Naive thymus-derived CD8-positive, alpha-beta T cell (primary cell): ENCODE measurements at regions not wholly inside any gene's neighbourhood (a gene's known extent, or its start where the extent isn't known, plus 50 kb on each side); places are given as distances from the start of the nearest gene placed in this dataset.

Experiments
- ATAC-seq, 2 donors: fragments of 150-1000 bp; cut with Tn5 transposase in 1 of 2; sonication (Bioruptor Pico), chemical (Tn5 transposase) in 1 of 2; 1 replicate in 1 of 2; 2 replicates in 1 of 2; pipeline ENCODE4 v1.10.0; 2021; ENCODE audit warnings: mild to moderate bottlenecking in 2 of 2, moderate library complexity in 2 of 2
- POLR2A ChIA-PET: fragments of 350-600 bp; sonication (Branson Sonifier 250); formaldehyde crosslinking; loops from one replicate; lab custom pipeline; 2021; ENCODE audit warnings: antibody characterized with exemption; lab: Charles Lee
- DNase-seq, 10 donors: peaks; one replicate each; pipeline versions ENCODE4 v3.0.0 to v3.0.0-alpha.2; 2020 to 2022
- H3K27ac Mint-ChIP-seq, 10 donors: one replicate each; pipeline ENCODE4 v1.8.0; 2020 to 2022; ENCODE audit warnings: mild to moderate bottlenecking in 10 of 10, mixed read lengths in 10 of 10, moderate library complexity in 4 of 10, inconsistent platforms in 1 of 10
- H3K27me3 Mint-ChIP-seq, 5 donors: one replicate each; pipeline ENCODE4 v1.8.0; 2021 to 2022; ENCODE audit warnings: mixed read lengths in 5 of 5
- H3K36me3 Mint-ChIP-seq, 3 donors: one replicate each; pipeline ENCODE4 v1.8.0; 2020 to 2022; ENCODE audit warnings: mixed read lengths in 3 of 3, mild to moderate bottlenecking in 2 of 3, inconsistent platforms in 1 of 3
- H3K4me1 Mint-ChIP-seq, 4 donors: one replicate each; pipeline ENCODE4 v1.8.0; 2021 to 2022; ENCODE audit warnings: mixed read lengths in 4 of 4
- H3K4me3 Mint-ChIP-seq, 10 donors: one replicate each; pipeline ENCODE4 v1.8.0; 2020 to 2022; ENCODE audit warnings: mild to moderate bottlenecking in 10 of 10, mixed read lengths in 10 of 10, moderate library complexity in 6 of 10, inconsistent platforms in 1 of 10
- H3K9me3 Mint-ChIP-seq, 9 donors: one replicate each; pipeline ENCODE4 v1.8.0; 2020 to 2022; ENCODE audit warnings: mixed read lengths in 9 of 9, mild to moderate bottlenecking in 3 of 9, inconsistent platforms in 1 of 9, moderate library complexity in 1 of 9

DNA sequence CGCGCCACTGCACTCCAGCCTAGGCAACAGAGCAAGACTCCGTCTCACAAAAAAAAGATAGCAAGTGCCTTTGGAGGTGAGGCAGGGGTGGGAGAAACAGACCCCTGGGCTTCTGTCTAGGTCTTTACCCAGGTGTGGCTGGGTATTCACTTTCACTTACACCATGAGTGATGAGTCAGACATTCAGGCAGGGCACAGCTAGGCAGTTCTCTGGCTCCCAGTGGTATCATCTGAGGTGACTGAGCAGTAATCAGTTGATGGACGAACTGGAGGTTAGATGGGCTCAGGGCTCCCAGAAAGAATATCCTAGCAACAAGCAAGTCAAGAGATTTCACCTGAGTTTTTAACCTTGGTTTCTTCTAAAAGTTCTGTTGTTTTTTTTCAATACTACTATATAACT, 107.0 kb upstream of the RAB6C start:
- no peak overlapping the region for H3K4me3 Mint-ChIP-seq
- ATAC-seq (no peak), DNase-seq (no peak)
- no peak overlapping the region for H3K27ac Mint-ChIP-seq
- H3K9me3 Mint-ChIP-seq, result no peaks in the 10 kb centered on the region
- H3K4me1 Mint-ChIP-seq, result peaks cover 4 to 11% (median 9%) of the 10 kb centered on the region in 4 donors
- H3K27me3 Mint-ChIP-seq, result peaks cover 0 to 3% (median 2%) of the 10 kb centered on the region in 5 donors
- H3K36me3 Mint-ChIP-seq, result no peaks in the 10 kb centered on the region
- POLR2A ChIA-PET, result no interaction called here

DNA sequence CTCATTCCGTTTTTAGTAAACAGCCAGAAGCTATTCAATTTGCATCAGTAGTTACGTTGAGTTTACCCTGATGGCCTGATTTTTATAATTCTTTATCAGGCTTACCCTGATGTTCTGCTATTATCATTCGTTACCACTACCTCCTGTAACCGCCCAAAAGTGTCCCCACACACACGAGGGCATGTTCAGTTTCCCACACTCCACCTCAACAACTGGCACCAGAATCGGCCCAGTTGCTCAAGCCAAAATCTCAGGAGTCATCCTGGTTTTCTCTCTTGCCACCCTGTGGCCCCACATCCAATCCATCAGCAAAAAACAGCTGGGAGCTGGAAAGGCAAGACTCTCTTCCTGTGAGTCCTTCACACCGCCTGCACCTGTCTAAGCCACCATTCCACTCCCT, 102.9 kb upstream of the RAB6C start:
- H3K4me1 Mint-ChIP-seq, result peaks cover 4 to 19% (median 10%) of the 10 kb centered on the region in 4 donors
- H3K27me3 Mint-ChIP-seq, result no peaks in the 10 kb centered on the region
- no peaks in the 10 kb centered on the region for H3K36me3 Mint-ChIP-seq
- peak overlapping the region in 9 of 10 donors; percentile 65 to 98 (median 97) for H3K4me3 Mint-ChIP-seq
- no peaks in the 10 kb centered on the region for H3K9me3 Mint-ChIP-seq
- ATAC-seq, result no peak
- DNase-seq, result no peak
- POLR2A ChIA-PET, result interaction anchor here (1.0 kb wide), 1 partner anchor 465 kb away, joined by 5 read pairs; a partner anchor contains a TSS
- peak overlapping the region in 9 of 10 donors; percentile 22 to 98 (median 96) for H3K27ac Mint-ChIP-seq

DNA sequence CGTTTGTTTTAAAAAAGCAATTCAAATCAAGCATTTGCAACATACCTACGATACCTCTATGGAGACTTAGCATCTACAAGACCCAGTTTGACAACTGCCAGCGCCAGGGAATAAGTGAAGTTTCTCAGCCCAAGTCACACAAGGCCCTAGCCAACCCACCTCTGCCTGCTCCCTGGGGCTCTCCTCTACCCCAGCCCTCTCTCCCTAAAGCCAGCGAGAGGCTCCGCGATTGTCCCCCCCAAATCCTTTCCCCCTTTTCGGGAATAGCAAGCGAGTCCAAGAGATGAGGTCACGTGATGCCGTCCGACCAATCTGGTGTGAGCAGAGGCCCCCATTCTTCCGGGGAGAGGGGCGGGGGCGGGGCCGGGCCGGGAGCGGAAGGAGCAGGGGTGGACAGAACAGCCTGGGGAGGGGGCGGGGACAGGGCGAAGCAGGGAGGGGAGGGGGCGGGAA, 102.2 kb upstream of the RAB6C start:
- POLR2A ChIA-PET, result interaction anchor here (1.0 kb wide), 1 partner anchor 465 kb away, joined by 5 read pairs; a partner anchor contains a TSS

DNA sequence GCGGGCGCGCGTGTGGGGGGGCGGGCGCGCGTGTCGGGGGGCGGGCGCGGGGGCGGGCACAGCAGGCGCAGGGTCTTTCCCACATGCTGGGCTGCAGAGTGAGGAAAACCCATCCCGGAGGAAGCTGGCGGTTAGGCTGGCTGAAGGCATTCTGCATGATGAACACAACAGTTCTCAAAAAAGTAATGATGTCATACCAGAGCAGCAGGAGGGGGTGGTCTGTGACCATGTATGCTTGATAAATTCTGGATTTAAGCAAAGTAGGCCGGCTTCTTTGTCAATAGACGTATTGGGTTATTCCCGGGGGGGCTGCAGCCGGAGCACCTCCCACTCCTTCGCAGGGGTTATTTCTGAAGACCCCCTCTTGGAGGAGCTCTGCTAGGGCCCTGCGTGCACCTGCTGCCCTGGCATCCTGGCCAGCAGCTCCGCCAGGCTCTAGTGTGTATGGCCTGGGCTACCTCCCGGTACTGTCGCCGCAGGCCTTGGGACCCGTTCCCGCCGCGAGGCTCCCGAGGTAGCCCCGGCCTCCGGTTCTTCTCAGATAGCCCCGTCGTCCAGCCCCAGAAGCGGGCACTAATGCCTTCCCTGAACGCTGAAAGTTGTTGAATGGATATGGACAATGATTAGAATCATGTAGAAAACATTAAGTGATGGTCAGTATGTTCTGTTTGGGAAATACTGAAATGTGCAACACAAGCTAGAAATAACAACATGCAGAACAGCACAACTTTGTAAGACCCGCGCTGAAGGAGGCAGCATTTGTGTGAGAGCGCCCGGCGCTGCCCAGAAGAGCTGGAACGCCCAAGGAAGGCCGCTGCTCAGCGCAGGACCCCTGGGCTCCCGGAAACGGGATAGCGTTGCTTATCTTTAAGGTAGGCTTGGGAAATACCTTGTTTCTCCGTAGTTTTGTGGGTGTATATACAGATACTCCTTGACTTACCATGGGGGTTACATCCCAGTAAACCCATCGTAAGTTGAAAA, 101.4 kb upstream of the RAB6C start:
- DNase-seq (peak in 3 of 10 donors; percentile 8 to 51 (median 47)), ATAC-seq (peak; percentile 62 to 64)
- POLR2A ChIA-PET, result no interaction called here
- no peaks in the 10 kb centered on the region for H3K36me3 Mint-ChIP-seq
- peak overlapping the region; percentile 37 to 86 (median 60) for H3K27ac Mint-ChIP-seq
- peaks cover 4 to 19% (median 10%) of the 10 kb centered on the region in 4 donors for H3K4me1 Mint-ChIP-seq
- peak overlapping the region; percentile 69 to 92 (median 77) for H3K4me3 Mint-ChIP-seq
- no peaks in the 10 kb centered on the region for H3K27me3 Mint-ChIP-seq
- H3K9me3 Mint-ChIP-seq, result no peaks in the 10 kb centered on the region

More for the DNA sequence above, 102.2 kb upstream of the RAB6C start:
- Mint-ChIP-seq H3K9me3 (no peaks in the 10 kb centered on the region), H3K27me3 (no peaks in the 10 kb centered on the region), H3K27ac (peak overlapping the region; percentile 61 to 98 (median 96)), H3K4me3 (peak overlapping the region; percentile 92 to 98 (median 97)), H3K36me3 (no peaks in the 10 kb centered on the region), H3K4me1 (peaks cover 4 to 19% (median 10%) of the 10 kb centered on the region in 4 donors)
- ATAC-seq (peak; percentile 88 to 89), DNase-seq (peak; percentile 66 to 95 (median 82))

DNA sequence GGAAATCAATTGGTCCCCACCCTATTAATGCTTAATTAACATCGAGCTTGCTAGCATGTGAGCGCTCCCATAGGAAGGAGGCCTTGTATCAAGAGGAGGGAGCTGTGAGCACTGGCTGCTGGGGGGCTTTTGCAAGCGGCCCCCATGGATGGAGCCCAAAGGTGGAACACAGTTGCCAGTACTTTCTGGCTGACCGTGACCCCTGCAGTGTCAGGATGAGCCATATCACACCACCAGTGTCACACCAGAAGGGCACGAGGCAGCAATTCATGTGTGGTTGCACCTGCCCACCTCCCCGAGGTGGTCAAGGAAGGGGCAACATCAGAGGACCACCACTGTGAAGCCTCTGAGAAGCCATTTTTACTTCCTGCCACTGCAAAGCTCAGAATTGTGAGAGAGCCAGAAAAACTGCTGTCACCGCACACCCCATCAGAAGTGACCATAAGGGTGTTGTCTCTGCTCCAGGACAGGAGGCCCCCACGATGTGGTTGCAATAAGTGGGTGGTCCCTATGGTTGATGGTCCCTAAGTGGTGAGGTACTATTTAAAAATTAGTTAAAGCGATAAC, 99.8 kb upstream of the RAB6C start:
- no peak for ATAC-seq
- no peaks in the 10 kb centered on the region for H3K36me3 Mint-ChIP-seq
- peaks cover 4 to 19% (median 10%) of the 10 kb centered on the region in 4 donors for H3K4me1 Mint-ChIP-seq
- H3K27me3 Mint-ChIP-seq, result peaks cover 0 to 2% (median 0%) of the 10 kb centered on the region in 5 donors
- peak overlapping the region in 4 of 10 donors; percentile 18 to 82 (median 64) for H3K27ac Mint-ChIP-seq
- no peaks in the 10 kb centered on the region for H3K9me3 Mint-ChIP-seq
- POLR2A ChIA-PET, result no interaction called here
- no peak for DNase-seq
- no peak overlapping the region for H3K4me3 Mint-ChIP-seq

DNA sequence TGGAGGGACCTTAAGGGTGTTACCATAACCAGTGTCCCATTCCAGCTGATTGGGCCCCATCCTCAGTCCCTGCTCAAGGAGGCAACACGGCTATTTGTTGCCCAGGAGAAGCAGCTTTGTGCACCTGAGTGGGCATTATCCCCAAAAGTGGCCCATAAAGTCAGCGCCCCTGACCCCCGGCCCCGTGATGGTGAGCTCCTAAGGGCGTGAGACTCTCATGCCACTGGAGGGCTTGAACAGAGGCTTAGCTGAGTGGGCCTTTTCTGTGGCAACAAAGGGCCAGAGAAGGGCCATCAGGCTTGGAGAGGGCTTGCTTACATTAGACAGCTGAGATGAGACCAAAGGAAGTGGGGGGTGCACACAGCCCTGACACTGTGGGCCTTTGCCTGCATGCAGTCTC, 99.2 kb upstream of the RAB6C start:
- ATAC-seq (no peak), DNase-seq (no peak)
- H3K27ac Mint-ChIP-seq, result no peak overlapping the region
- H3K36me3 Mint-ChIP-seq, result no peaks in the 10 kb centered on the region
- H3K4me3 Mint-ChIP-seq, result no peak overlapping the region
- no peaks in the 10 kb centered on the region for H3K9me3 Mint-ChIP-seq
- H3K27me3 Mint-ChIP-seq, result peaks cover 0 to 2% (median 0%) of the 10 kb centered on the region in 5 donors
- H3K4me1 Mint-ChIP-seq, result peaks cover 4 to 19% (median 10%) of the 10 kb centered on the region in 4 donors
- POLR2A ChIA-PET, result no interaction called here

DNA sequence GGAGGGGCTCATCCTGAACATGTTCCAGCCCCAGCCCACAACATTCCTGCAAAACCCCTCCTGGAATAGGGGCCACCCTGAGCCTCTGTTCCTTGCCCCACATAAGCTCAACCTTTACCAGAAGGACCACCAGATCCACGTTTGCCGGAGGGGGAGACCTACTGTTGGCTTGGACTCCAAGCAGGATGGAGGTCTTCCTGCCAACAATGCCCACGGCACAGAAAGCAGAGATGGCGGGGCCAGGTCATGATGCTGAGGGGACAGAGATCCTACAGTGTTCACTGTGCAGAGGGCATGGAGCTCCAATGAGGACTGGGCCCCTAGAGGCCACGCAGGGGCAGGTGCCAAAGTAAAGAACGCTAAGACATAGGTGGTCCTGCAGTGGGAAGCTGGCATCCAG, 98.5 kb upstream of the RAB6C start:
- no peak overlapping the region for H3K4me3 Mint-ChIP-seq
- ATAC-seq, result no peak
- POLR2A ChIA-PET, result no interaction called here

DNA sequence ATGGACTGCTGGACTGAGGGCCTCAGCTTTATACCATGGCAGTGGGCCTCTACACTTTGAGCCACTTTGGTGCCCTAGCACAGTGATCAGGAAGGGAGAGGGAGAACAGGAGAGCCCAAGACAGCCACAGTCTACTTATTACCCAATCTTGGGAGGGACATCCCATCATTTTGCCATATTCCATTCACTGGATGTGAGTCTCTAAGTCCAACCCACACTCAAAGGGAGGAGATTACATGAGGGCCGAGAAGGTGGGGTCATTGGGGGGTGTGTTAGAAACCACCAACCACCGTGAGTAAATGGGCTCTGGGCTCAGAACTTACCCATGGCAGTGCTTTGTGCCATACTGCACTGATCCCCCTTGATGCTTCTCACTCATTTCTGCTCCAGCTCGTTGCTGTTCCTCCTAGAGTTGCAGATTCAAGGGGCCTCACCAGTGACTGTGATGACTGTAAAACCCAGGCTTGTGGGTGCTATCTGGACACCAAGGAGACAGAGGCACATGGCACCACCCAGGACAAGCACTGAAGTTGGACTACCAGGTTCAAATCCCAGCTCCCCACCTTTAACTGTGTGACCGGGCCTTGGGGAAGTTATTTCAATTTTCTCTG, 97.6 kb upstream of the RAB6C start:
- Mint-ChIP-seq H3K4me1 (peaks cover under 1 to 13% (median 4%) of the 10 kb centered on the region in 4 donors), H3K27ac (no peak overlapping the region), H3K36me3 (no peaks in the 10 kb centered on the region), H3K9me3 (no peaks in the 10 kb centered on the region), H3K4me3 (no peak overlapping the region), H3K27me3 (peaks cover 0 to 6% (median 2%) of the 10 kb centered on the region in 5 donors)
- no peak for DNase-seq
- POLR2A ChIA-PET, result no interaction called here
- no peak for ATAC-seq

More for the DNA sequence above, 98.5 kb upstream of the RAB6C start:
- H3K27ac Mint-ChIP-seq, result peak overlapping the region in 1 of 10 donors; percentile 27
- H3K4me1 Mint-ChIP-seq, result peaks cover 4 to 19% (median 10%) of the 10 kb centered on the region in 4 donors
- H3K9me3 Mint-ChIP-seq, result no peaks in the 10 kb centered on the region
- peaks cover 0 to 5% (median 2%) of the 10 kb centered on the region in 5 donors for H3K27me3 Mint-ChIP-seq
- no peaks in the 10 kb centered on the region for H3K36me3 Mint-ChIP-seq
- DNase-seq, result no peak

DNA sequence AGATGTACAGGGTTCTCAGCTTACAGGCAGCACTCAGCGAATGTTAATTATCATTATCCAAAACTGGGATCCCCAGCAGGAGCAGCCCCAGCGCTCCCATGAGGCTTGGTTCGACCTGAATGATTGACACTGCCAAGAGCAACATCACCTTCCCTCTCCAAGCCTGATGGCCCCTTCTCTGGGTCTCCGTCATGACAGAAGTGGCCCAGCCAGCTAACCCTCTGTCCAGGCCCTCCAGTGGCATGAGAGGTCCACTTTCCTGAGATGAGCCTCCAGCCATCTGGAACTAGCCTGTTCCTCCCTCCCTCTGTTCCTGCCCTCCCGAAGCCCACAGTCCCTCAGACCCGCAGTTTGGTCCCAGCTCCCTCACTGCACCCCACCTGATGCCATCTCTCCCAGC, 97.0 kb upstream of the RAB6C start:
- H3K27me3 Mint-ChIP-seq, result peaks cover 0 to 6% (median 4%) of the 10 kb centered on the region in 5 donors

DNA sequence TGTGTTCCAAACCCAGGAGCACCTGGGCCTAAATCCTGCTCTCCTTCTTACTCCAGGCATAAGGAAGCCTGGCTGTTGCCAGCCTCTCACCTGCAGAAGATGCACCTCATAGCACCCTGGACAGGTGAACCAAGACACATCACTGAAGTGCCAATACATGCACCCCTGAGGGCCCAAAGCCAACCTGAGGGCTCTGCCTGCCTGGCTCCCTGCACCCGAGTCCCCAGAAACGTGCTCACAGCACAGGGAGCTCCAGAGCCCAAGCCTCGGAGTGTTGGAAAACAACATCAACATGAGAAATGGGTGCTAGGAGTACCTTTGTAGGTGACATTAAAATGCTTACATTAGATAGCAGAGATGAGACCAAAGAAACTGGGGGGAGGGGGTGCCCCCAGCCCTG, 96.3 kb upstream of the RAB6C start:
- H3K4me3 Mint-ChIP-seq, result no peak overlapping the region
- ATAC-seq (no peak), DNase-seq (no peak)
- no peaks in the 10 kb centered on the region for H3K9me3 Mint-ChIP-seq
- no peak overlapping the region for H3K27ac Mint-ChIP-seq
- H3K27me3 Mint-ChIP-seq, result peaks cover 0 to 9% (median 5%) of the 10 kb centered on the region in 5 donors
- H3K4me1 Mint-ChIP-seq, result peaks cover 0 to 5% (median 0%) of the 10 kb centered on the region in 4 donors
- POLR2A ChIA-PET, result no interaction called here
- no peaks in the 10 kb centered on the region for H3K36me3 Mint-ChIP-seq

More for the DNA sequence above, 97.0 kb upstream of the RAB6C start:
- H3K9me3 Mint-ChIP-seq, result no peaks in the 10 kb centered on the region
- ATAC-seq (no peak), DNase-seq (no peak)
- H3K36me3 Mint-ChIP-seq, result no peaks in the 10 kb centered on the region
- H3K4me3 Mint-ChIP-seq, result no peak overlapping the region
- POLR2A ChIA-PET, result no interaction called here
- peaks cover 0 to 10% (median 0%) of the 10 kb centered on the region in 4 donors for H3K4me1 Mint-ChIP-seq
- H3K27ac Mint-ChIP-seq, result no peak overlapping the region

DNA sequence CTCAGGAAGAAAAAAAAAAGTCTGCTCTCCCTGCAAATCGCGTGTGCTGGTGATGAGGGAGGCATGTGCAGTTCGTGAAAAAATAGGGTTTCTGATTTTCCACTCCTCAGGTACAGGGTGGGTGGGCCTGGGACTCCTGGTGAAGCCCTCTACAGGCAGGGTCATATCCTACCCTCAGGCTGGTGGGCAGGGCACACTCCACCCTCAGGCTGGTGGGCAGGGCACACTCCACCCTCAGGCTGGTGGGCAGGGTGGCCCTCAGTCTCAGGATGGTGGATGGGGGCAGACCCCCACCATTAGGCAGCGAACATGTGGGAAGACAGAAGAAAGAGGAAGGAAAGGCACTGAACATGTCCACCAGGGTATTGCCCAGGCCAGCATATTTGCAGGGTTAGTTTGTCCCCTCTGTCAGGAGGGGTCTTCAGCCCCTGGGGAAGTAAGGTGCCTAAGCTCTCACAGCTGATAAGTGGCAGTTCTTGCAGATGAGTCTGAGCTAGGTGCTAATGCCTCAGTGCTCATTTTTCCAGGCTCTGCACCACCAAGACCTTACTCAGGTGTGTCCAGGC, 95.2 kb upstream of the RAB6C start:
- Mint-ChIP-seq H3K27me3 (peaks cover 0 to 12% (median 10%) of the 10 kb centered on the region in 5 donors), H3K4me3 (no peak overlapping the region), H3K9me3 (no peaks in the 10 kb centered on the region), H3K27ac (no peak overlapping the region), H3K4me1 (no peaks in the 10 kb centered on the region), H3K36me3 (no peaks in the 10 kb centered on the region)
- DNase-seq (no peak), ATAC-seq (no peak)
- POLR2A ChIA-PET, result no interaction called here

DNA sequence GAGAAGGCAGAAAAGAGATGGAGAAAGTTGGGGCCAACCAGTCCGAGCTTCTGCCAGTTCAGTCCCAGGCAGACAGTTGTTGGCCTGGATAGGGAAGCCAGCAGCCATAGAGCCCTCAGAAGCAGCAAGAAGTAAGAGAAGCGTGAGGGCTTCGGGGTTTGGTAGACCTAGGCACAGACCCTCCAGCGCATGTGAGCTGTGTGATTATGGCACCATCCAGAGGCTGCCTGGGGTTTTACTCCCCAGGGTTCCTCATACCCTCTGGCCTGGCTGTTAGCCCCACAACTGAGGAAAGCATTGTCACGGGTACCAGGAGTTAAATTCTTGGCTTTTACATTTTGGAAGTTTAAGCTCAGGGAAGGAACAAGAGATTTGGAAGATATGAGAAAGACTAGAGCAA, 93.7 kb upstream of the RAB6C start:
- peak overlapping the region in 1 of 10 donors; percentile 63 for H3K27ac Mint-ChIP-seq
- POLR2A ChIA-PET, result interaction anchor here (0.5 kb wide), 1 partner anchor 17 kb away, joined by 3 read pairs; no protein-coding TSS in a partner anchor
- H3K27me3 Mint-ChIP-seq, result peaks cover 0 to 13% (median 12%) of the 10 kb centered on the region in 5 donors
- peak in 2 of 10 donors; percentile 5 to 16 for DNase-seq
- ATAC-seq, result peak; percentile 43 to 46
- no peak overlapping the region for H3K4me3 Mint-ChIP-seq
- no peaks in the 10 kb centered on the region for H3K36me3 Mint-ChIP-seq
- H3K9me3 Mint-ChIP-seq, result no peaks in the 10 kb centered on the region
- H3K4me1 Mint-ChIP-seq, result no peaks in the 10 kb centered on the region
